Pancreas (tissue), 10 donors: ENCODE measurements at regions not wholly inside any gene's neighbourhood (a gene's known extent, or its start where the extent isn't known, plus 50 kb on each side); places are given as distances from the start of the nearest gene placed in this dataset.

Experiments used
- ATAC-seq, 4 donors: fragments of 200-7000 bp; cut with Tn5 transposase; one replicate each; pipeline versions ENCODE4 v1.8.0 to v1.9.1; 2020; ENCODE audit warnings: mild to moderate bottlenecking in 4 of 4, moderate library complexity in 4 of 4
- DNase-seq, 6 donors: peaks; one replicate each; pipeline ENCODE4 v3.0.0-alpha.2; 2020
- FAIRE-seq: peaks from 2 replicates; lab custom pipeline; 2012; peaks lifted over from hg19 to GRCh38; lab: Jason Lieb, UNC
- H3K27ac ChIP-seq, 4 donors: fragments of 200-600 bp; sonication (generic); 1 replicate in 3 of 4; 2 replicates in 1 of 4; pipeline versions ENCODE4 v1.5.0 to v1.8.0; 2020
- H3K27me3 ChIP-seq, 4 donors: fragments of 200-600 bp; one replicate each; pipeline ENCODE4 v1.8.0; 2021
- H3K36me3 ChIP-seq, 3 donors: fragments of 200-600 bp; sonication (generic) in 1 of 3; one replicate each; pipeline versions ENCODE4 v1.5.0 to v1.8.0; 2020 to 2021
- H3K4me1 ChIP-seq, 3 donors: fragments of 200-600 bp; one replicate each; pipeline ENCODE4 v1.8.0; 2021
- H3K4me3 ChIP-seq, 4 donors: fragments of 200-600 bp; sonication (generic) in 2 of 4; one replicate each; pipeline versions ENCODE4 v1.5.0 to v1.8.0; 2020 to 2021
- H3K9me3 ChIP-seq, 4 donors: fragments of 200-600 bp; one replicate each; pipeline ENCODE4 v1.8.0; 2021
- WGBS, 2 donors: extraction: QIAGEN DNeasy Blood & Tissue Kit; methylation state at CpG; one replicate each; pipeline ENCODE4 v1.1.7; 2013; 5-methylcytosine and 5-hydroxymethylcytosine counted together
- intact Hi-C, 3 donors: fragments of 100-400 bp; cut with DNase I; formaldehyde crosslinking; loops; one replicate each; pipeline versions ENCODE4 v1.11.1 to v1.14.2; 2022
- TF ChIP-seq, protein P1 (sequence below), 4 donors: fragments of 200-600 bp; sonication (generic) in 3 of 4; IDR thresholded peaks; one replicate each; pipeline versions ENCODE4 v1.5.0 to v1.8.0; 2021; ENCODE audit warnings: antibody characterized with exemption in 4 of 4
- donor health status: healthy with polysubstance abuse.
- donor health status: DM: no; HTN: no; CAD: no; lungs with moderate emphysema.
- donor health status: DM: no; HTN: no; CAD: no.
- donor health status: control.
- donor health status: control.
- donor health status: Bipolar disorder and iron deficiency.
- donor health status: DM: yes; HTN: yes; CAD: no.
- donor health status: DM: no; HTN: no; CAD: no.
- donor health status: DM: no; HTN: no; CAD: no.
- donor health status: DM: yes; HTN: yes; CAD: no.

DNA sequence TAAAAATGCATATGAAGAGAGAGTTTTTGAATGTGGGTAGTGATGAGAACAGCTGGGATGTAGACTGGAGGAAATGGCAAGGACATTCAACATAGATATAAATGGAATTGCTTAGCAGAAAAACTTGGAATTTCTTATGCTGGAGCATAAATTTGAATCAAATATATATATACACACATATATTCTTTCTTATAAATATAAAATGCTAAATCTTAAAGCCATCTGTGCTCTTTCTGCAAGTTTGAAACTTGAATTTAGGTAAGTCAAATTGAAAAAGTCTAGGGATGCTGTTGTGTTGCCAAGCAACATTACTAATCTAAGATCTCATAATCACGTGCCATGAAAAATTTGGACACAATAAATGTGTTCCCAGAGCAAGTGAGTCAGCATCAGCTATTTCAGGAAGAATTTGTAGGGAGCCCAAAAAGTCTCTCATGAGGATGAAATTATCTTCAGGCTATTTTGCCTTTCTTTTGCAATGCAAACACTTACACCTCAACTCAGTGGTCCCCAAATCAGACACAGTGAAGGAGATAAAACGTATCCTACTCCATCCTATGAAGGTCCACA is 58.4 kb upstream of the ALDH1A1 start:
- Histone ChIP-seq H3K27ac (no peak overlapping the region), H3K4me1 (peaks cover 0 to 10% (median 8%) of the 10 kb centered on the region in 3 donors), H3K4me3 (no peak overlapping the region), H3K36me3 (no peaks in the 10 kb centered on the region), H3K9me3 (no peaks in the 10 kb centered on the region), H3K27me3 (no peaks in the 10 kb centered on the region)
- 71 to 84% methylated on average over 2 of the region's 2 CpGs for WGBS, 2 donors
- TF ChIP-seq, protein P1, sequence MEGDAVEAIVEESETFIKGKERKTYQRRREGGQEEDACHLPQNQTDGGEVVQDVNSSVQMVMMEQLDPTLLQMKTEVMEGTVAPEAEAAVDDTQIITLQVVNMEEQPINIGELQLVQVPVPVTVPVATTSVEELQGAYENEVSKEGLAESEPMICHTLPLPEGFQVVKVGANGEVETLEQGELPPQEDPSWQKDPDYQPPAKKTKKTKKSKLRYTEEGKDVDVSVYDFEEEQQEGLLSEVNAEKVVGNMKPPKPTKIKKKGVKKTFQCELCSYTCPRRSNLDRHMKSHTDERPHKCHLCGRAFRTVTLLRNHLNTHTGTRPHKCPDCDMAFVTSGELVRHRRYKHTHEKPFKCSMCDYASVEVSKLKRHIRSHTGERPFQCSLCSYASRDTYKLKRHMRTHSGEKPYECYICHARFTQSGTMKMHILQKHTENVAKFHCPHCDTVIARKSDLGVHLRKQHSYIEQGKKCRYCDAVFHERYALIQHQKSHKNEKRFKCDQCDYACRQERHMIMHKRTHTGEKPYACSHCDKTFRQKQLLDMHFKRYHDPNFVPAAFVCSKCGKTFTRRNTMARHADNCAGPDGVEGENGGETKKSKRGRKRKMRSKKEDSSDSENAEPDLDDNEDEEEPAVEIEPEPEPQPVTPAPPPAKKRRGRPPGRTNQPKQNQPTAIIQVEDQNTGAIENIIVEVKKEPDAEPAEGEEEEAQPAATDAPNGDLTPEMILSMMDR (IDR thresholded peaks at IDR 0.05): no peak
- FAIRE-seq (no peak), ATAC-seq (no peak), DNase-seq (no peak)
- intact Hi-C loops: no loop called here

DNA sequence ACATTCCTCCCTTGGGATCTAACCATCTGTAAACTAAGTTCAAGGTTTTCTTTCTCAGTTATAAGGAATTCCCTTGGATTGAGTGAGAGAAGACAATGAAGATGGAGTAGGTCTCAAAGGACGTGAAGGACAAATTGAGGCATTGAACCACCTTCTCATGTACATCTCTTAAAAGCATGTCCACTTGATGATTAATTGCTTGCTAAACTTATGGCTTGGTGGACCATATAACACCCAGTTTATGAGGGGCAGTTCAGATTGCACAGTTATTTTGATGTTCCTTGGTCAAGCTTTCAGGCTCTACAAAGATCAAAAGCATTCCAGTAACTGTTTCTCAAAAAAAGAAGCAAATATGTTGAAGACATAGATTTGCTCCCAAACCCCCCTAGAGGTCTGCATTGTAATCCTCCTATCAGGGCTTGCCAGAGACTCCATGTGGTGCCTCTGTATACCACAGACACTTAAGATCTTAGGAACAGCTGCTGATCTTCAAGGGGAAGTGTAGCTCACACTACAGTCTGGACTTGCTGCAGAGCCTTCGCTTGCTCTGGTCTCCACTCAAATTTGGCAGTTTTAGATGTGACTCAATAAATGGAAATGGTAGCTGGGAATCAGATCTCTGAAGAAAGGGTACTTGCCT is 56.9 kb upstream of the ALDH1A1 start:
- Histone ChIP-seq H3K36me3 (no peaks in the 10 kb centered on the region), H3K4me3 (no peak overlapping the region), H3K4me1 (peaks cover 0 to 10% (median 8%) of the 10 kb centered on the region in 3 donors), H3K27me3 (no peaks in the 10 kb centered on the region), H3K9me3 (no peaks in the 10 kb centered on the region), H3K27ac (no peak overlapping the region)
- 95 to 97% methylated on average over 2 of the region's 2 CpGs for WGBS, 2 donors
- FAIRE-seq: no peak
- intact Hi-C loops: no loop called here
- ATAC-seq: no peak
- no peak for DNase-seq
- TF ChIP-seq, protein P1 (IDR thresholded peaks at IDR 0.05): no peak

DNA sequence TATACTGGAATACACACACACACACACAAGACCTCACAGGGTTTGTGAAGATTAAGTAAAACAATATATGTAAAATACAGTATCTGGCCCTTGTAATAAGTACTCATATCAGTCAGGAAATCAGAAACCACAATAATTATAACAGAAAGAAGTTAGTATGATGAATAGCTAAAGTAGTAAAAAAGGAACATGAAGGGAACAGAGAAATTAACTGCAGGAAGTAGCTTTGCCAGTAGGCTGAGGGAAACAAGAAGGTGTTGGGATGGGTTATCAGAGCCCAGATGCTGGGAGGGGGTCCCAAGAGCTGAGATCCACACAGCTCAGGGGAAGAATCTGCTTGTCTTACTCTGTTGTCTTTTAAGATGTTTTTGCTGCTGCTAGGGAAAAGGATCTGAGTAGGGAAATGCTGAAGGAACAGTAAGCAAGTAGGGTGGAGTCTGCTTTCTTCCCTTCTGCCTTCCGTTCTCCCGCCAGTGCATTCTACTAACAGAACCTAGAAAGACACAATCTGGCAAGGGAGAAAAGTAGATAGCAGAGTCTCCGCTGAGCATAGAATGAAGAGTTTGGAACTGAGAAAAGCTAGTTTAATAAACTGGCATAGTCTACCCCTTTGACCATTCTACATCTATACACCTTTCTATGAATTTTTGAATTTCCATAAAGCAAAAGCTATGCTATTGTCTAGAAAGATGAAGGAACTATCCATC is 55.3 kb upstream of the ALDH1A1 start:
- 79 to 80% methylated on average over 3 of the region's 3 CpGs for WGBS, 2 donors
- H3K36me3 ChIP-seq: no peaks in the 10 kb centered on the region
- no peaks in the 10 kb centered on the region for H3K9me3 ChIP-seq
- FAIRE-seq (no peak), DNase-seq (no peak), ATAC-seq (no peak)
- H3K27me3 ChIP-seq: no peaks in the 10 kb centered on the region
- TF ChIP-seq, protein P1 (IDR thresholded peaks at IDR 0.05): no peak
- no peaks in the 10 kb centered on the region for H3K4me1 ChIP-seq
- no peak overlapping the region for H3K4me3 ChIP-seq
- intact Hi-C loops: no loop called here
- no peak overlapping the region for H3K27ac ChIP-seq

DNA sequence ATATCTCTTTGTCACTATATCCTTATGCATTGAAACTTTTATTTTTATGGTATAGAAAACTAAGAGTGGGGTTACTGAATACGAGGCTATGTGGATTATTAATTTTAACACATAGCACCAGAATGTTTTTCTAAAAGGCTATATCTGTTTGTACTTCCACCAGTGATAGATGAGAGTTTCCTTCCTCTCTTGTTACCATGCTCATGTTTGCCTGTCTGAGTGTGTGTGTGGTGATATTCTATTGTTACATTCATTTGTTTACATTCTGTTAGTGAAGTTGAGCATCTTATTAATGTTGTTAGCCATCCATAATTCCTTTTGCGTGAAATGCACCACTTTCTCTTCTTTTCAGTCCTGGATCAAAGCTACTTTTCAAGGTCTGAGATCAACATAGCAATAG is 54.1 kb upstream of the ALDH1A1 start:
- DNase-seq (no peak), ATAC-seq (no peak), FAIRE-seq (no peak)
- intact Hi-C loops: no loop called here
- no peaks in the 10 kb centered on the region for H3K9me3 ChIP-seq
- H3K27ac ChIP-seq: no peak overlapping the region
- no peaks in the 10 kb centered on the region for H3K27me3 ChIP-seq
- no peaks in the 10 kb centered on the region for H3K4me1 ChIP-seq
- H3K4me3 ChIP-seq: no peak overlapping the region
- H3K36me3 ChIP-seq: no peaks in the 10 kb centered on the region
- WGBS, 2 donors: 83 to 87% methylated on average over 2 of the region's 2 CpGs
- TF ChIP-seq, protein P1 (IDR thresholded peaks at IDR 0.05): no peak
